Tibial nerve (tissue), 4 donors: ENCODE measurements at regions not wholly inside any gene's neighbourhood (a gene's known extent, or its start where the extent isn't known, plus 50 kb on each side); places are given as distances from the start of the nearest gene placed in this dataset.

ENCODE experiments used
- DNase-seq, 2 donors: peaks; one replicate each; pipeline ENCODE4 v3.0.0-alpha.2; 2019; ENCODE audit warnings: low spot score in 2 of 2
- H3K27ac ChIP-seq, 4 donors: fragments of 200-600 bp; sonication (generic) in 3 of 4; one replicate each; pipeline ENCODE4 v1.5.1; 2017 to 2019; ENCODE audit warnings: mild to moderate bottlenecking in 1 of 4
- H3K27me3 ChIP-seq, 2 donors: fragments of 200-600 bp; sonication (generic) in 1 of 2; one replicate each; pipeline versions ENCODE4 v1.5.1 to v1.6.0; 2017 to 2019
- H3K36me3 ChIP-seq, 3 donors: fragments of 200-600 bp; sonication (generic); one replicate each; pipeline ENCODE4 v1.5.1; 2018 to 2019
- H3K4me1 ChIP-seq, 4 donors: fragments of 200-600 bp; sonication (generic) in 3 of 4; one replicate each; pipeline ENCODE4 v1.5.1; 2017 to 2019
- H3K4me3 ChIP-seq, 4 donors: fragments of 200-600 bp; sonication (generic) in 3 of 4; one replicate each; pipeline ENCODE4 v1.5.1; 2017 to 2019; ENCODE audit warnings: mild to moderate bottlenecking in 1 of 4, moderate library complexity in 1 of 4
- H3K9me3 ChIP-seq, 4 donors: fragments of 200-600 bp; sonication (generic) in 3 of 4; one replicate each; pipeline ENCODE4 v1.5.1; 2017 to 2019
- EP300 ChIP-seq, 2 donors: sonication (generic); formaldehyde crosslinking; IDR thresholded peaks; one replicate each; pipeline ENCODE4 v1.6.1; 2017; ENCODE audit warnings: antibody characterized with exemption in 2 of 2, mild to moderate bottlenecking in 1 of 2
- POLR2A ChIP-seq, 2 donors: fragments of 450-650 bp; IDR thresholded peaks; one replicate each; pipeline ENCODE4 v1.6.1; 2017; ENCODE audit warnings: antibody characterized with exemption in 2 of 2, mild to moderate bottlenecking in 2 of 2, moderate library complexity in 2 of 2
- WGBS, 2 donors: methylation state at CpG; one replicate each; pipeline ENCODE4 v1.1.5; 2018; 5-methylcytosine and 5-hydroxymethylcytosine counted together
- TF ChIP-seq, protein P1 (sequence below), 5 experiments: fragments of 200-600 bp in 3 of 5; fragments of 450-650 bp in 2 of 5; sonication (generic) in 3 of 5; IDR thresholded peaks; one replicate each; pipeline ENCODE4 v1.5.1; 2016 to 2019; ENCODE audit warnings: antibody characterized with exemption in 5 of 5, mild to moderate bottlenecking in 3 of 5, moderate library complexity in 2 of 5

DNA sequence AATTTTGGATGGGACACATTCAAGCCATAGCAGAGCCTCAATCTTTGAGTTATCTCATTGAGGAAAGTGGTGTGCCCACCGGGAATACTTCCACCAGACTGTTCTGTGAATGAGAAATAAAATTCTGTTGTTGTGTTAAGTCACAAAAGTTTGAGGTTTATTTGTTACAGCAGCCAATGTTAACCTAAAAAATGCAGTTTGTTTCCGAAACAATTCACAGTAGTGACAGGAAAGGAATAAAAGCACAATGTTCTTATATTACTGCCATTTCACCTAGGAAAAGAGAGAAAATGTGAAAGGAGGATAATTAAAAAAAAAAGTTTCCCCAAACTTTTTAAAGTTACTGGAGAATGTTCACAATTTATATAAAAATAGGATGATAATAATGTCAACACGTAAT lies 344.6 kb downstream of the CD83 start:
- H3K36me3 ChIP-seq: no peaks in the 10 kb centered on the region
- no peak overlapping the region for H3K27ac ChIP-seq
- peaks cover 0 to 2% (median 0%) of the 10 kb centered on the region in 4 donors for H3K4me1 ChIP-seq
- H3K9me3 ChIP-seq: peaks cover 0 to 12% (median 0%) of the 10 kb centered on the region in 4 donors
- 90 to 92% methylated on average over 3 of the region's 3 CpGs for WGBS, 2 donors
- H3K27me3 ChIP-seq: no peaks in the 10 kb centered on the region
- TF ChIP-seq POLR2A (IDR thresholded peaks at IDR 0.05) (no peak), EP300 (IDR thresholded peaks at IDR 0.05) (no peak)
- TF ChIP-seq, protein P1, sequence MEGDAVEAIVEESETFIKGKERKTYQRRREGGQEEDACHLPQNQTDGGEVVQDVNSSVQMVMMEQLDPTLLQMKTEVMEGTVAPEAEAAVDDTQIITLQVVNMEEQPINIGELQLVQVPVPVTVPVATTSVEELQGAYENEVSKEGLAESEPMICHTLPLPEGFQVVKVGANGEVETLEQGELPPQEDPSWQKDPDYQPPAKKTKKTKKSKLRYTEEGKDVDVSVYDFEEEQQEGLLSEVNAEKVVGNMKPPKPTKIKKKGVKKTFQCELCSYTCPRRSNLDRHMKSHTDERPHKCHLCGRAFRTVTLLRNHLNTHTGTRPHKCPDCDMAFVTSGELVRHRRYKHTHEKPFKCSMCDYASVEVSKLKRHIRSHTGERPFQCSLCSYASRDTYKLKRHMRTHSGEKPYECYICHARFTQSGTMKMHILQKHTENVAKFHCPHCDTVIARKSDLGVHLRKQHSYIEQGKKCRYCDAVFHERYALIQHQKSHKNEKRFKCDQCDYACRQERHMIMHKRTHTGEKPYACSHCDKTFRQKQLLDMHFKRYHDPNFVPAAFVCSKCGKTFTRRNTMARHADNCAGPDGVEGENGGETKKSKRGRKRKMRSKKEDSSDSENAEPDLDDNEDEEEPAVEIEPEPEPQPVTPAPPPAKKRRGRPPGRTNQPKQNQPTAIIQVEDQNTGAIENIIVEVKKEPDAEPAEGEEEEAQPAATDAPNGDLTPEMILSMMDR (IDR thresholded peaks at IDR 0.05): no peak
- no peak overlapping the region for H3K4me3 ChIP-seq
- no peak for DNase-seq

DNA sequence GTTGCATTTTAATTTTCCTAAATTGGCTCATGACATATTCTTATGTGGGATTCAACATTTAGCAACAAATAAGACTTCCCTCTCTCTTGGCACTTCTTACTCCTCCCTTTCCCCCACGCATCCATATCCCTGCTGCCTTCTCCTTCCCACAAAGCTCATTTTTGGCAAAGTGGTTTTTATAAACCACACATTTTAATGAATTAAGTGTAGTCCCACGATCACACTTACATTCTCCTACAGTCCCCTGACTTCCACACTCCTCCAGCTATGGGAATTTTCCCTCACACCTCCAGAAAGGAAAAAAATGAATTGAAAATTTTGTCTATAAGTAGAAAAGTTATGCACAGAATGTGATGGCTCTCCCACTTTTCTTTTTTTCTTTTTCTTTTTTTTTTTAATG lies 345.0 kb downstream of the CD83 start:
- WGBS, 2 donors: 64 to 68% methylated on average over 2 of the region's 2 CpGs
- Histone ChIP-seq H3K9me3 (peaks cover 0 to 12% (median 0%) of the 10 kb centered on the region in 4 donors), H3K4me1 (no peaks in the 10 kb centered on the region), H3K36me3 (no peaks in the 10 kb centered on the region), H3K27me3 (no peaks in the 10 kb centered on the region), H3K4me3 (no peak overlapping the region), H3K27ac (no peak overlapping the region)
- TF ChIP-seq, protein P1 (IDR thresholded peaks at IDR 0.05): no peak
- TF ChIP-seq POLR2A (IDR thresholded peaks at IDR 0.05) (no peak), EP300 (IDR thresholded peaks at IDR 0.05) (no peak)
- no peak for DNase-seq

DNA sequence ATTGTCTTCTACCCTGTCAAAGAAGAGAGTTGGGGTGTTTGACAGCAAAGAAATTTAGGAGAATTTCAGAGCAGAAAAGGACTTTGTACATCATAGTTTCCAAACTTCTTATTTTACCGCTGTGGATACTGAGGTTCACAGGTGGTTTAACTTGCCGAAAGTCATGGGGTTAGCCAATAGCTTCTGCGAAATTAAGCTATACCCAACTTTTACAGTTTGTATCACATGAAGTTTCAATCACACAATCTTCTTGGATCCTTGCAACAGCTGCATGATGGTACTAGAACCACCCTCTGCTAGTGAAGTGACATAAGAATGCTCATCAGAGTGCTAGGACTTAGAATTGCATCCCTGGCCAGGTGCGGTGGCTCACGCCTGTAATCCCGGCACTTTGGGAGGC lies 345.5 kb downstream of the CD83 start:
- TF ChIP-seq, protein P1 (IDR thresholded peaks at IDR 0.05): no peak
- TF ChIP-seq EP300 (IDR thresholded peaks at IDR 0.05) (no peak), POLR2A (IDR thresholded peaks at IDR 0.05) (no peak)
- no peaks in the 10 kb centered on the region for H3K36me3 ChIP-seq
- WGBS, 2 donors: 94 to 96% methylated on average over 6 of the region's 6 CpGs
- H3K4me3 ChIP-seq: no peak overlapping the region
- H3K27me3 ChIP-seq: no peaks in the 10 kb centered on the region
- H3K4me1 ChIP-seq: no peaks in the 10 kb centered on the region
- H3K9me3 ChIP-seq: peaks cover 0 to 12% (median 0%) of the 10 kb centered on the region in 4 donors
- no peak for DNase-seq
- H3K27ac ChIP-seq: no peak overlapping the region

DNA sequence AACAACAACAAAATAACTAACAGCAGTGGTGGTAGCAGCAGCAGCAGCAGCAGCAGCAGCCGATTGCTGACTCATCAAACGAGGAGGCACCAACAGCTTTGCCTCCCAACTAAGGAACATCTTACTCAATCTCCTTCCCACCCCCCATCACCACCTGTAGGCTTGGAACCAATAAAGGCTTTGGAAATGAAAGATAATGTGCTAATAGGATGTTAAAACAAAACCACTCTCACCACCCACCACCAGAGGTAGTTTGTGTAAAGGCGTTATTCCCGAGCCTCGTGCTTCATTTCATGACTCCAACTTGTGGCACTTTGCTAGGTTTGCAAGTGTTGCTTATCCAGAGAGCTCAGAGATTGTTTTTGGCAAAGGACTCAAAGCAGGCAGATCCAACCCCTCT lies 346.5 kb downstream of the CD83 start:
- no peak for DNase-seq
- Histone ChIP-seq H3K4me3 (no peak overlapping the region), H3K36me3 (no peaks in the 10 kb centered on the region), H3K9me3 (peaks cover 0 to 17% (median 0%) of the 10 kb centered on the region in 4 donors), H3K27me3 (no peaks in the 10 kb centered on the region), H3K4me1 (no peaks in the 10 kb centered on the region), H3K27ac (no peak overlapping the region)
- no peak for TF ChIP-seq EP300 (IDR thresholded peaks at IDR 0.05)
- TF ChIP-seq, protein P1 (IDR thresholded peaks at IDR 0.05): no peak
- no peak for TF ChIP-seq POLR2A (IDR thresholded peaks at IDR 0.05)
- WGBS, 2 donors: 62 to 68% methylated on average over 5 of the region's 5 CpGs

DNA sequence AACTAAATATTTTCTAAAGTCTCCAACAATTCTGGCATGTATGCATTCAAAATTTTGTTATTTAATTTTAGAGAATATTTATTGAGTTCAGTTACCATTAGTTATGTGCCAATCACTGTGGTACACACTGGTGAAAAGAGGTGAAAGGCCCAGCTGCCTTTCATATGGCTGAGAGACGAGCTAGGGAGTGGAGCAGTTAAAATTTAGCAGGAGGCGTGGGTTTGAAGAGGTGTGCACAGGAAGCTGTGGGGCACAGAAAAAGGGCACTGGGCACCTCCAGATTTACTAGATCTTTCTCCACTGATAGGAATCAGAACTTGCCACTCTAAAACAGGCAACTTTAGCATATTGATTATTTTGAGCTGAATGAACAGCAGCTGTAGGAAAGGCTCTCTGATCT lies 347.1 kb downstream of the CD83 start:
- 96 to 100% methylated on average over 2 of the region's 2 CpGs for WGBS, 2 donors
- TF ChIP-seq EP300 (IDR thresholded peaks at IDR 0.05) (no peak), POLR2A (IDR thresholded peaks at IDR 0.05) (no peak)
- TF ChIP-seq, protein P1 (IDR thresholded peaks at IDR 0.05): no peak
- no peak overlapping the region for H3K27ac ChIP-seq
- no peak overlapping the region for H3K4me3 ChIP-seq
- H3K4me1 ChIP-seq: no peaks in the 10 kb centered on the region
- no peaks in the 10 kb centered on the region for H3K27me3 ChIP-seq
- H3K36me3 ChIP-seq: no peaks in the 10 kb centered on the region
- DNase-seq: no peak
- peaks cover 0 to 21% (median 0%) of the 10 kb centered on the region in 4 donors for H3K9me3 ChIP-seq
